ENCODE measurements at regions not wholly inside any gene's neighbourhood (a gene's known extent, or its start where the extent isn't known, plus 50 kb on each side); places are given as distances from the start of the nearest gene placed in this dataset.
A peak's percentile ranks its signal among the peaks of the same experiment; 100 is the strongest.

- Histone ChIP-seq H2BK20ac (ENCODE audit: low read depth, low read length, poor library complexity, severe bottlenecking) (no peak overlapping the region), H4K20me1 (ENCODE audit: control insufficient read depth, insufficient read depth, insufficient read length) (no peaks in the 10 kb centered on the region), H3K9ac (ENCODE audit: extremely low read depth, insufficient read length, low read length) (no peak overlapping the region), H4K91ac (ENCODE audit: insufficient read length, low read depth, low read length) (no peak overlapping the region), H3K27me3 (ENCODE audit: insufficient read depth, low read length) (no peaks in the 10 kb centered on the region), H2BK12ac (ENCODE audit: insufficient read length, low read depth, low read length) (no peak overlapping the region), H3K79me1 (ENCODE audit: insufficient read depth, low read depth, low read length, poor library complexity, severe bottlenecking) (no peaks in the 10 kb centered on the region), H2BK15ac (ENCODE audit: low read depth, low read length) (no peak overlapping the region), H3K4ac (ENCODE audit: low read depth, low read length) (no peak overlapping the region), H3K27ac (ENCODE audit: insufficient read length, low read depth, low read length) (no peak overlapping the region), H4K5ac (ENCODE audit: insufficient read length, low read depth, low read length) (no peak overlapping the region), H3K79me2 (ENCODE audit: insufficient read depth, low read length) (no peaks in the 10 kb centered on the region), H3K4me1 (ENCODE audit: insufficient read depth, low read length) (peaks cover 11% of the 10 kb centered on the region; the same call in 1 of the 2 replicates), H3K23ac (ENCODE audit: insufficient read length, low read depth, low read length) (no peak overlapping the region), H3T11ph (ENCODE audit: low read length) (no peak overlapping the region), H2BK120ac (ENCODE audit: low read depth, low read length, poor library complexity, severe bottlenecking) (no peak overlapping the region), H3K14ac (ENCODE audit: insufficient read depth, low read length) (no peak overlapping the region), H3K18ac (ENCODE audit: insufficient read length, low read depth, low read length) (no peak overlapping the region), H3K9me3 (ENCODE audit: control insufficient read depth, low read depth, low read length) (no peaks in the 10 kb centered on the region), H4K8ac (replicated peaks; ENCODE audit: insufficient read length, low read depth, low read length) (no peak overlapping the region), H3K56ac (ENCODE audit: insufficient read length, low read depth, low read length) (no peak overlapping the region), H2AK5ac (ENCODE audit: insufficient read length, low read length) (no peak overlapping the region), H2AFZ (ENCODE audit: low read length) (no peak overlapping the region), H3K4me2 (ENCODE audit: insufficient read depth, insufficient read length, low read length) (no peak overlapping the region), H3K23me2 (ENCODE audit: insufficient read length, low read depth, low read length, poor library complexity, severe bottlenecking) (no peaks in the 10 kb centered on the region), H2BK5ac (ENCODE audit: insufficient read length, low read length) (no peak overlapping the region)
- no CpG with 5 or more reads among the region's 10 CpGs for WGBS (ENCODE audit: extremely low coverage, insufficient read length, low lambda C conversion rate)
- Mint-ChIP-seq H3K9me3 (no peaks in the 10 kb centered on the region), H3K4me1 (peaks cover 23 to 35% of the 10 kb centered on the region in 2 experiments), H3K27ac (peak overlapping the region in 2 of 3 experiments; percentile 2 to 38; a peak in 3 of 7 replicates), H3K27me3 (ENCODE audit: low read depth) (peaks cover 5% of the 10 kb centered on the region), H3K4me3 (no peak overlapping the region; a peak in 1 of 5 replicates), H3K36me3 (ENCODE audit: insufficient read depth in 1 of 3, low read depth in 3 of 3) (0 out of 7 replicates have a peak, but pooled peaks cover 0 to 5% (median 0%) of the 10 kb centered on the region in 3 experiments)
- no peak for TF ChIP-seq CTCF (conservative IDR thresholded peaks at IDR 0.05)
- DNase-seq, result no peak
Measured at GRCh38 chr12:116666305-116666673, 71.6 kb downstream of the SPRING1 start.

All from H9 (cell line).